NCI-H2081 treated with DMSO at 0.1 percent for 48 hours (cell line): ENCODE measurements at regions not wholly inside any gene's neighbourhood (a gene's known extent, or its start where the extent isn't known, plus 50 kb on each side); places are given as distances from the start of the nearest gene placed in this dataset.
"Not testable (repeated sequence)": the region's sequence is repeated elsewhere in the genome, so short reads cannot be mapped to it uniquely, and the experiment has no call there.

Experiments
- DNase-seq: peaks from one replicate; lab custom pipeline; 2025; lab: John Stamatoyannopoulos, UW

- DNase-seq, result no peak
Observed at GRCh38 chr17:5952518-5952917, 117.7 kb upstream of the WSCD1 start.

- DNase-seq, result no peak
Observed at GRCh38 chr17:5955764-5956163, 114.4 kb upstream of the WSCD1 start.

GRCh38 chr17:5958850-5959249 lies 111.3 kb upstream of the WSCD1 start:
- no peak for DNase-seq

- DNase-seq, result no peak
Observed at GRCh38 chr17:5962371-5962770, 107.8 kb upstream of the WSCD1 start.

- DNase-seq, result no peak
Observed at GRCh38 chr17:5971969-5972368, 98.2 kb upstream of the WSCD1 start.

GRCh38 chr17:5973410-5973809 lies 96.8 kb upstream of the WSCD1 start:
- no peak for DNase-seq

GRCh38 chr17:5975661-5976060 lies 94.5 kb upstream of the WSCD1 start:
- no peak for DNase-seq

- no peak for DNase-seq
Observed at GRCh38 chr17:5976251-5976650, 93.9 kb upstream of the WSCD1 start.

GRCh38 chr17:5978496-5978895 lies 91.7 kb upstream of the WSCD1 start:
- DNase-seq, result no peak

GRCh38 chr17:5980941-5981340 lies 89.2 kb upstream of the WSCD1 start:
- no peak for DNase-seq

- DNase-seq, result no peak
Observed at GRCh38 chr17:5986644-5987043, 83.5 kb upstream of the WSCD1 start.

- no peak for DNase-seq
Observed at GRCh38 chr17:6000426-6000825, 69.8 kb upstream of the WSCD1 start.

GRCh38 chr17:6003221-6003620 lies 67.0 kb upstream of the WSCD1 start:
- DNase-seq, result not testable (repeated sequence)

GRCh38 chr17:6005939-6006338 lies 64.2 kb upstream of the WSCD1 start:
- no peak for DNase-seq

- no peak for DNase-seq
Observed at GRCh38 chr17:6011206-6011605, 59.0 kb upstream of the WSCD1 start.

- no peak for DNase-seq
Observed at GRCh38 chr17:6018788-6019187, 51.4 kb upstream of the WSCD1 start.

GRCh38 chr17:6019959-6020358 lies 50.2 kb upstream of the WSCD1 start:
- no peak for DNase-seq

GRCh38 chr17:6020376-6021010 lies 49.7 kb upstream of the WSCD1 start:
- no peak for DNase-seq
